OCI-LY7 (cell line): ENCODE measurements at regions not wholly inside any gene's neighbourhood (a gene's known extent, or its start where the extent isn't known, plus 50 kb on each side); places are given as distances from the start of the nearest gene placed in this dataset.

ENCODE experiments used
- BruUV-seq: library from RNA; stranded (reverse); fragments of 400-500 nt; replicated peaks from 2 replicates; lab custom pipeline; 2021; lab: Mats Ljungman, UMichigan
- CTCF ChIA-PET: fragments of 300-600 bp; sonication (Branson Sonifier 250); formaldehyde crosslinking; loops from one replicate; lab custom pipeline; 2022; ENCODE audit warnings: antibody characterized with exemption; ENCODE audit not compliant: unreplicated experiment; lab: Charles Lee
- POLR2A ChIA-PET: fragments of 300-600 bp; sonication (Branson Sonifier 250); formaldehyde crosslinking; loops from one replicate; lab custom pipeline; 2022; ENCODE audit warnings: antibody characterized with exemption; lab: Charles Lee
- DNase-seq: peaks from one replicate; pipeline ENCODE4 v3.0.0-alpha.2; 2015; ENCODE audit warnings: low spot score
- H2AFZ ChIP-seq: fragments of 200-600 bp; sonication (generic), shearing (Covaris generic); 2 replicates; pipeline ENCODE4 v1.6.1; 2014; ENCODE audit warnings: mild to moderate bottlenecking, antibody characterized with exemption, low read length, moderate library complexity
- H3K27ac ChIP-seq: fragments of 200-600 bp; sonication (generic); 2 replicates; pipeline ENCODE4 v1.5.1; 2014; ENCODE audit warnings: mixed run types, low read depth, mild to moderate bottlenecking, moderate library complexity, low read length, inconsistent platforms; ENCODE audit not compliant: poor library complexity, severe bottlenecking
- H3K36me3 ChIP-seq: fragments of 200-600 bp; sonication (generic); 2 replicates; pipeline ENCODE4 v1.6.1; 2014; ENCODE audit warnings: mild to moderate bottlenecking, antibody characterized with exemption, low read length, moderate library complexity, mixed read lengths; ENCODE audit not compliant: insufficient read depth
- H3K4me1 ChIP-seq: fragments of 200-600 bp; sonication (generic); 2 replicates; pipeline ENCODE4 v1.5.1; 2014; ENCODE audit warnings: mild to moderate bottlenecking, low read length; ENCODE audit not compliant: insufficient read depth, poor library complexity, severe bottlenecking
- H3K4me2 ChIP-seq: fragments of 200-600 bp; sonication (generic); 2 replicates; pipeline ENCODE4 v1.6.1; 2014; ENCODE audit warnings: mild to moderate bottlenecking, low read length
- H3K4me3 ChIP-seq: fragments of 200-600 bp; sonication (generic); 2 replicates; pipeline ENCODE4 v1.5.1; 2014; ENCODE audit warnings: mild to moderate bottlenecking, low read depth, low read length; ENCODE audit not compliant: poor library complexity, severe bottlenecking
- H3K79me2 ChIP-seq: fragments of 200-600 bp; sonication (generic); 2 replicates; pipeline ENCODE4 v1.6.1; 2016; ENCODE audit warnings: low read depth, mild to moderate bottlenecking, low read length, moderate library complexity, mixed read lengths; ENCODE audit not compliant: insufficient read depth
- H3K9me2 ChIP-seq: fragments of 200-600 bp; sonication (generic); 2 replicates; pipeline ENCODE4 v1.6.1; 2016; ENCODE audit warnings: mild to moderate bottlenecking, low read length, mixed read lengths; ENCODE audit not compliant: insufficient read depth
- H3K9me3 ChIP-seq: fragments of 200-600 bp; sonication (generic); 2 replicates; pipeline ENCODE4 v1.6.1; 2014; ENCODE audit warnings: mild to moderate bottlenecking, mixed run types, low read length, mixed read lengths
- H4K20me1 ChIP-seq: fragments of 200-600 bp; sonication (generic); 2 replicates; pipeline ENCODE4 v1.6.1; 2014; ENCODE audit warnings: mild to moderate bottlenecking, antibody characterized with exemption, low read length, moderate library complexity, mixed read lengths; ENCODE audit not compliant: insufficient read depth
- EZH2phosphoT487 ChIP-seq: fragments of 200-600 bp; sonication (generic); IDR thresholded peaks from 2 replicates; pipeline ENCODE4 v1.6.1; 2018; ENCODE audit warnings: low read depth, borderline replicate concordance, mild to moderate bottlenecking, mixed run types, antibody characterized with exemption, low read length, moderate library complexity, mixed read lengths
- intact Hi-C: fragments of 100-400 bp; cut with micrococcal nuclease; formaldehyde crosslinking; loops from one replicate; pipeline ENCODE4 v1.10.0; 2022; ENCODE audit not compliant: unreplicated experiment
- TF ChIP-seq, protein P1 (sequence below): fragments of 200-600 bp; sonication (generic); conservative IDR thresholded peaks from 2 replicates; pipeline ENCODE4 v1.5.1; 2014; ENCODE audit warnings: mild to moderate bottlenecking, antibody characterized with exemption, low read length, moderate library complexity, mixed read lengths

DNA sequence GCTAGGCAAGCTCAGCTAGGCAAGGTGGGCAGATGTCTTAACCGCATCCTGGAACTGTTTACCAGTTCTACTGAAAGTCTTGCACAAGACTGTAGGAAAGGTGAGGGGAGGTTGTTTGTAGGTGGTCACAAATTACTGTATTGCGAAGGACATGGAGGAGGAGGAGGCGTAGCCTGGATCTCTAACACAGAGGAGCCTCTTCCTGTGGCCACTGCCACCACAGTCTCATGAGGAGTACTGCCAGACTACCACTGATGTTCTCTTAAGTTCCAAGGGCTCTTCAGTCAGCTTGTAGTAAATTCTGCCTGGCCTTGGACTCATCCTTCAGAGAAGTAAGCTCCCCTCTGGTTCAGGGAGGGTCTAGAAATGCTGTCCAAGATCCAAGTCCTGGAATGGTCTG, 258.6 kb downstream of the FAT4 start:
- Histone ChIP-seq H3K9me3 (no peaks in the 10 kb centered on the region), H2AFZ (no peak overlapping the region), H3K9me2 (no peaks in the 10 kb centered on the region), H3K27ac (no peak overlapping the region), H4K20me1 (no peaks in the 10 kb centered on the region), H3K79me2 (no peaks in the 10 kb centered on the region), H3K4me3 (no peak overlapping the region), H3K4me2 (no peak overlapping the region), H3K4me1 (no peaks in the 10 kb centered on the region), H3K36me3 (no peaks in the 10 kb centered on the region)
- no TSS peak for BruUV-seq
- intact Hi-C loops = no loop called here
- ChIA-PET POLR2A (no interaction called here), CTCF (no interaction called here)
- TF ChIP-seq, protein P1, sequence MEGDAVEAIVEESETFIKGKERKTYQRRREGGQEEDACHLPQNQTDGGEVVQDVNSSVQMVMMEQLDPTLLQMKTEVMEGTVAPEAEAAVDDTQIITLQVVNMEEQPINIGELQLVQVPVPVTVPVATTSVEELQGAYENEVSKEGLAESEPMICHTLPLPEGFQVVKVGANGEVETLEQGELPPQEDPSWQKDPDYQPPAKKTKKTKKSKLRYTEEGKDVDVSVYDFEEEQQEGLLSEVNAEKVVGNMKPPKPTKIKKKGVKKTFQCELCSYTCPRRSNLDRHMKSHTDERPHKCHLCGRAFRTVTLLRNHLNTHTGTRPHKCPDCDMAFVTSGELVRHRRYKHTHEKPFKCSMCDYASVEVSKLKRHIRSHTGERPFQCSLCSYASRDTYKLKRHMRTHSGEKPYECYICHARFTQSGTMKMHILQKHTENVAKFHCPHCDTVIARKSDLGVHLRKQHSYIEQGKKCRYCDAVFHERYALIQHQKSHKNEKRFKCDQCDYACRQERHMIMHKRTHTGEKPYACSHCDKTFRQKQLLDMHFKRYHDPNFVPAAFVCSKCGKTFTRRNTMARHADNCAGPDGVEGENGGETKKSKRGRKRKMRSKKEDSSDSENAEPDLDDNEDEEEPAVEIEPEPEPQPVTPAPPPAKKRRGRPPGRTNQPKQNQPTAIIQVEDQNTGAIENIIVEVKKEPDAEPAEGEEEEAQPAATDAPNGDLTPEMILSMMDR = no peak
- no peak for TF ChIP-seq EZH2phosphoT487
- peak; percentile 0 for DNase-seq

DNA sequence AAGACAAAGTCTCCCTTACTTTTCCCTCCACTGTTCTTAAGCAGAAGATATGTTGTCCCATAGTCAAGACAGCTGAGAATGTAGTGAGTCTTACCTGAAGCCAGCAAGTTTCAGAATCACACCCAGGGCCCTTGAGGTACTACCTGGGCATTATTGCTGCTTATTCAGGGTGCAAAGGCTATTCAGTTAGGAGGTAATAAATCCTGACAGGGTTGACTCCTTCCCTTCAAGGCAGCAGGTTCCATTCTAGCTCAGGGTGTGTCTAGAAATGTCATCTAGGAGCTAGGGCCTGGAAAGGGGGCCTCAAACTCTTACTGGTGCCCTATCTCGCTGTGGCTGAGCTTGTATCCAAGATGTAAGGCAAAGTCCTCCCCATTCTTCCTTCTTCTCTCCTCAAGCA, 259.0 kb downstream of the FAT4 start:
- TF ChIP-seq, protein P1 = no peak
- no peak for TF ChIP-seq EZH2phosphoT487
- no peak overlapping the region for H3K27ac ChIP-seq
- ChIA-PET POLR2A (no interaction called here), CTCF (interaction anchor here (0.6 kb wide), 1 partner anchor 115 kb away, joined by 3 read pairs; no protein-coding TSS in a partner anchor)
- H3K4me1 ChIP-seq = no peaks in the 10 kb centered on the region
- no peaks in the 10 kb centered on the region for H3K9me3 ChIP-seq
- no peak overlapping the region for H3K4me2 ChIP-seq
- no peak for DNase-seq
- H3K36me3 ChIP-seq = no peaks in the 10 kb centered on the region
- no peaks in the 10 kb centered on the region for H3K79me2 ChIP-seq
- H3K9me2 ChIP-seq = no peaks in the 10 kb centered on the region
- H4K20me1 ChIP-seq = no peaks in the 10 kb centered on the region
- no peak overlapping the region for H2AFZ ChIP-seq
- no TSS peak for BruUV-seq
- intact Hi-C loops = no loop called here
- no peak overlapping the region for H3K4me3 ChIP-seq

DNA sequence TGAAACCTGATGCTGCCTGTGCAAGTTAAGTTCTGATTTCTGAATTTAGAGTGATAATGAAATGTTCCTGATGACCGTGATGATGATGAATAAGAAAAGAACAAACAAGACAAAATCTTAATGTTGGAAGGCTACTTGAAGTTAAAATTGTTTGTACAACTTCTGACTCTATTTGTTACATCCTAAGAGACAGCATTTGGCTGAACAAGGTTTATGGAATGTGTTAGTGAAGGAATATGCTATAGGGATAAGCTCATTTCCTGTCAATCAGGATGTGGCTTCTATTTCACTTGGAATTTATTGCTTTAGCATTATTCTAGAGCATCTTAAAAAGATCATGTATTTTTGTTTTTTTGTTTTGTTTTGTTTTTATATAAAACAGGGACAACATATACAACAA, 267.5 kb downstream of the FAT4 start:
- CTCF ChIA-PET = no interaction called here
- H3K4me2 ChIP-seq = no peak overlapping the region
- intact Hi-C loops = no loop called here
- no peaks in the 10 kb centered on the region for H3K9me3 ChIP-seq
- no TSS peak for BruUV-seq
- H3K36me3 ChIP-seq = no peaks in the 10 kb centered on the region
- POLR2A ChIA-PET = no interaction called here
- no peaks in the 10 kb centered on the region for H3K79me2 ChIP-seq
- no peak overlapping the region for H3K27ac ChIP-seq
- no peak overlapping the region for H2AFZ ChIP-seq
- DNase-seq = no peak
- no peaks in the 10 kb centered on the region for H3K9me2 ChIP-seq
- TF ChIP-seq, protein P1 = no peak
- no peak for TF ChIP-seq EZH2phosphoT487
- no peaks in the 10 kb centered on the region for H4K20me1 ChIP-seq
- no peak overlapping the region for H3K4me3 ChIP-seq
- H3K4me1 ChIP-seq = no peaks in the 10 kb centered on the region
